Mucosa of rectum (tissue), 2 donors: ENCODE measurements at regions not wholly inside any gene's neighbourhood (a gene's known extent, or its start where the extent isn't known, plus 50 kb on each side); places are given as distances from the start of the nearest gene placed in this dataset.

Experiments
- H3K27ac ChIP-seq, 2 donors: one replicate each; pipeline ENCODE4 v1.7.0; 2013; ENCODE audit warnings: inconsistent platforms in 2 of 2, low read depth in 2 of 2, low read length in 2 of 2
- H3K27me3 ChIP-seq, 2 donors: one replicate each; pipeline ENCODE4 v1.7.0; 2013; ENCODE audit warnings: low read length in 2 of 2; ENCODE audit not compliant: control insufficient read depth in 2 of 2, insufficient read depth in 2 of 2
- H3K36me3 ChIP-seq, 2 donors: one replicate each; pipeline ENCODE4 v1.7.0; 2013; ENCODE audit warnings: low read length in 2 of 2; ENCODE audit not compliant: control insufficient read depth in 2 of 2, insufficient read depth in 2 of 2
- H3K4me1 ChIP-seq, 2 donors: one replicate each; pipeline ENCODE4 v1.7.0; 2013; ENCODE audit warnings: low read length in 2 of 2, mild to moderate bottlenecking in 1 of 2; ENCODE audit not compliant: control insufficient read depth in 2 of 2, insufficient read depth in 2 of 2
- H3K4me3 ChIP-seq, 2 donors: one replicate each; pipeline ENCODE4 v1.7.0; 2013; ENCODE audit warnings: low read length in 2 of 2
- H3K9ac ChIP-seq, 2 donors: one replicate each; pipeline ENCODE4 v1.7.0; 2013; ENCODE audit warnings: low read length in 2 of 2, low read depth in 1 of 2, mild to moderate bottlenecking in 1 of 2
- H3K9me3 ChIP-seq, 2 donors: one replicate each; pipeline ENCODE4 v1.7.0; 2013; ENCODE audit warnings: low read length in 2 of 2; ENCODE audit not compliant: control insufficient read depth in 2 of 2
- donor health status: healthy.
- donor health status: Normal muscosa, but diverticular disease.

- Histone ChIP-seq H3K4me1 (no peaks in the 10 kb centered on the region), H3K27me3 (no peaks in the 10 kb centered on the region), H3K9ac (no peak overlapping the region), H3K4me3 (no peak overlapping the region), H3K27ac (no peak overlapping the region), H3K9me3 (no peaks in the 10 kb centered on the region), H3K36me3 (no peaks in the 10 kb centered on the region)
Observed at GRCh38 chr6:76719449-76719848, 647.0 kb upstream of the IMPG1 start.

- H3K4me3 ChIP-seq: no peak overlapping the region
- no peak overlapping the region for H3K27ac ChIP-seq
- H3K9me3 ChIP-seq: no peaks in the 10 kb centered on the region
- no peaks in the 10 kb centered on the region for H3K4me1 ChIP-seq
- no peaks in the 10 kb centered on the region for H3K27me3 ChIP-seq
- no peaks in the 10 kb centered on the region for H3K36me3 ChIP-seq
- H3K9ac ChIP-seq: no peak overlapping the region
Observed at GRCh38 chr6:76708641-76709331, 636.3 kb upstream of the IMPG1 start.

- no peak overlapping the region for H3K9ac ChIP-seq
Observed at GRCh38 chr6:76707630-76708029, 635.2 kb upstream of the IMPG1 start.

GRCh38 chr6:76706631-76707030, 634.2 kb upstream of the IMPG1 start:
- Histone ChIP-seq H3K27ac (no peak overlapping the region), H3K4me1 (no peaks in the 10 kb centered on the region), H3K36me3 (no peaks in the 10 kb centered on the region), H3K4me3 (no peak overlapping the region), H3K27me3 (no peaks in the 10 kb centered on the region), H3K9me3 (no peaks in the 10 kb centered on the region), H3K9ac (no peak overlapping the region)

More at GRCh38 chr6:76707630-76708029, 635.2 kb upstream of the IMPG1 start:
- H3K4me1 ChIP-seq: no peaks in the 10 kb centered on the region
- H3K4me3 ChIP-seq: no peak overlapping the region
- no peaks in the 10 kb centered on the region for H3K9me3 ChIP-seq
- no peaks in the 10 kb centered on the region for H3K27me3 ChIP-seq
- no peaks in the 10 kb centered on the region for H3K36me3 ChIP-seq
- H3K27ac ChIP-seq: no peak overlapping the region

GRCh38 chr6:76706086-76706485, 633.6 kb upstream of the IMPG1 start:
- no peak overlapping the region for H3K27ac ChIP-seq
- no peak overlapping the region for H3K9ac ChIP-seq
- no peaks in the 10 kb centered on the region for H3K27me3 ChIP-seq
- H3K4me1 ChIP-seq: no peaks in the 10 kb centered on the region
- no peaks in the 10 kb centered on the region for H3K9me3 ChIP-seq
- H3K36me3 ChIP-seq: no peaks in the 10 kb centered on the region
- H3K4me3 ChIP-seq: no peak overlapping the region

GRCh38 chr6:76703786-76704185, 631.3 kb upstream of the IMPG1 start:
- no peak overlapping the region for H3K4me3 ChIP-seq
- no peaks in the 10 kb centered on the region for H3K36me3 ChIP-seq
- no peak overlapping the region for H3K9ac ChIP-seq
- no peaks in the 10 kb centered on the region for H3K9me3 ChIP-seq
- H3K27me3 ChIP-seq: no peaks in the 10 kb centered on the region
- no peak overlapping the region for H3K27ac ChIP-seq
- H3K4me1 ChIP-seq: no peaks in the 10 kb centered on the region

- Histone ChIP-seq H3K4me3 (no peak overlapping the region), H3K27ac (no peak overlapping the region), H3K27me3 (no peaks in the 10 kb centered on the region), H3K36me3 (no peaks in the 10 kb centered on the region), H3K9me3 (no peaks in the 10 kb centered on the region), H3K4me1 (no peaks in the 10 kb centered on the region), H3K9ac (no peak overlapping the region)
Observed at GRCh38 chr6:76703285-76703684, 630.8 kb upstream of the IMPG1 start.

- Histone ChIP-seq H3K9ac (no peak overlapping the region), H3K4me3 (no peak overlapping the region), H3K9me3 (no peaks in the 10 kb centered on the region), H3K27ac (no peak overlapping the region), H3K36me3 (no peaks in the 10 kb centered on the region), H3K4me1 (no peaks in the 10 kb centered on the region), H3K27me3 (no peaks in the 10 kb centered on the region)
Observed at GRCh38 chr6:76702187-76702586, 629.7 kb upstream of the IMPG1 start.

GRCh38 chr6:76701610-76702009, 629.1 kb upstream of the IMPG1 start:
- no peaks in the 10 kb centered on the region for H3K4me1 ChIP-seq
- no peaks in the 10 kb centered on the region for H3K36me3 ChIP-seq
- H3K27ac ChIP-seq: no peak overlapping the region
- H3K9ac ChIP-seq: no peak overlapping the region
- no peaks in the 10 kb centered on the region for H3K9me3 ChIP-seq
- no peak overlapping the region for H3K4me3 ChIP-seq
- H3K27me3 ChIP-seq: no peaks in the 10 kb centered on the region

- no peak overlapping the region for H3K9ac ChIP-seq
- H3K9me3 ChIP-seq: no peaks in the 10 kb centered on the region
- H3K36me3 ChIP-seq: no peaks in the 10 kb centered on the region
- no peaks in the 10 kb centered on the region for H3K4me1 ChIP-seq
- H3K27ac ChIP-seq: no peak overlapping the region
- no peaks in the 10 kb centered on the region for H3K27me3 ChIP-seq
- no peak overlapping the region for H3K4me3 ChIP-seq
Observed at GRCh38 chr6:76697585-76697984, 625.1 kb upstream of the IMPG1 start.

GRCh38 chr6:76694795-76695194, 622.3 kb upstream of the IMPG1 start:
- no peaks in the 10 kb centered on the region for H3K27me3 ChIP-seq
- no peaks in the 10 kb centered on the region for H3K4me1 ChIP-seq
- no peak overlapping the region for H3K27ac ChIP-seq
- H3K9ac ChIP-seq: no peak overlapping the region
- no peak overlapping the region for H3K4me3 ChIP-seq
- H3K9me3 ChIP-seq: no peaks in the 10 kb centered on the region
- no peaks in the 10 kb centered on the region for H3K36me3 ChIP-seq
